Activated CD4-positive, alpha-beta memory T cell treated with anti-CD3 and anti-CD28 coated beads for 36 hours (primary cell): ENCODE measurements at regions not wholly inside any gene's neighbourhood (a gene's known extent, or its start where the extent isn't known, plus 50 kb on each side); places are given as distances from the start of the nearest gene placed in this dataset.

ENCODE experiments used
- CTCF ChIA-PET: fragments of 350-600 bp; sonication (Branson Sonifier 250); formaldehyde crosslinking; loops from one replicate; lab custom pipeline; 2021; ENCODE audit warnings: antibody characterized with exemption, inconsistent platforms; lab: Charles Lee
- POLR2A ChIA-PET: fragments of 350-600 bp; sonication (Branson Sonifier 250); formaldehyde crosslinking; loops from one replicate; lab custom pipeline; 2021; ENCODE audit warnings: antibody characterized with exemption; lab: Charles Lee
- DNase-seq: peaks from one replicate; pipeline ENCODE4 v3.0.0-alpha.2; 2020
- H3K27ac Mint-ChIP-seq: one replicate; pipeline ENCODE4 v1.8.0; 2021; ENCODE audit warnings: mixed read lengths
- H3K27me3 Mint-ChIP-seq: one replicate; pipeline ENCODE4 v1.8.0; 2021; ENCODE audit warnings: mixed read lengths
- H3K36me3 Mint-ChIP-seq: one replicate; pipeline ENCODE4 v1.8.0; 2021; ENCODE audit warnings: mixed read lengths
- H3K4me1 Mint-ChIP-seq: one replicate; pipeline ENCODE4 v1.8.0; 2021; ENCODE audit warnings: low read depth, mixed read lengths
- H3K4me3 Mint-ChIP-seq: one replicate; pipeline ENCODE4 v1.8.0; 2021; ENCODE audit warnings: mild to moderate bottlenecking, mixed read lengths
- H3K9me3 Mint-ChIP-seq: one replicate; pipeline ENCODE4 v1.8.0; 2021; ENCODE audit warnings: mixed read lengths
- intact Hi-C: fragments of 100-400 bp; cut with micrococcal nuclease; formaldehyde crosslinking; loops from one replicate; pipeline ENCODE4 v1.15.1; 2023

- ChIA-PET CTCF (interaction anchor here (3.5 kb wide), 1 partner anchor 108 kb away, joined by 14 read pairs; the partner anchor contains the start of gene CCDC71L), POLR2A (interaction anchor here (0.6 to 1.7 kb wide), 2 partner anchors 9 to 50 kb away, joined by 3 to 5 read pairs; no protein-coding TSS in a partner anchor)
- DNase-seq: no peak
- no peaks in the 10 kb centered on the region for H3K9me3 Mint-ChIP-seq
- intact Hi-C loops: loop anchor here (1.0 to 5.0 kb wide), 3 partner anchors 32 to 346 kb away; no protein-coding TSS in a partner anchor
- H3K4me1 Mint-ChIP-seq: peaks cover 54% of the 10 kb centered on the region
- H3K27ac Mint-ChIP-seq: peak overlapping the region; percentile 65
- H3K27me3 Mint-ChIP-seq: no peaks in the 10 kb centered on the region
- peak overlapping the region; percentile 42 for H3K4me3 Mint-ChIP-seq
- H3K36me3 Mint-ChIP-seq: peaks cover 2% of the 10 kb centered on the region
Measured at GRCh38 chr7:106768324-106768751, 96.7 kb upstream of the PIK3CG start.

- no peak for DNase-seq
- Mint-ChIP-seq H3K4me1 (peaks cover 64% of the 10 kb centered on the region), H3K27ac (no peak overlapping the region), H3K27me3 (no peaks in the 10 kb centered on the region), H3K4me3 (no peak overlapping the region), H3K9me3 (peaks cover 7% of the 10 kb centered on the region), H3K36me3 (peaks cover 2% of the 10 kb centered on the region)
- intact Hi-C loops: loop anchor here (5.0 to 10.0 kb wide), 2 partner anchors 205 to 363 kb away; no protein-coding TSS in a partner anchor
- ChIA-PET POLR2A (no interaction called here), CTCF (interaction anchor here (0.9 to 1.0 kb wide), 2 partner anchors 30 to 110 kb away, joined by 3 to 4 read pairs; no protein-coding TSS in a partner anchor)
Measured at GRCh38 chr7:106770191-106770590, 94.9 kb upstream of the PIK3CG start.

DNA sequence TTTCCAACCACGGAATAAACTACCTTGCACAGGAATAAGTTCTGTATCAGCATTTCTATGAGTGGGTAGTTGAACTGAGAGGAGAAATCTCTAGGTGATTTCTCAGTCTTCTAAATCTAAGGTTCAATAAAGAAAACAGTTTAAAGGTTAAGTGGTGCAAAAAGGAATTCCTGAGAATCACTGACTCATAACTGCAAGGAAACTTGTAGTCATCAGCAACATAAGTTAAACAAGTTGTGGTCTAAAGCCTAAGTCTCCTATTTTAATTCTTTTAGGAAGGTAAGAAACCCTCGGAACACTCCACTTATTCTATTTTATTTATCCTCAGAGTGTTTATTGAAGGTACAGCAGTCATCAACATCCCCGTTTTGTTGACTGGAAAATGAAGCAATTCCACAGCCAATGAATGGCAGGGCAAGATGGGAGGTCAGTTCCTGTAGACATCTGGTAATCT, 92.4 kb upstream of the PIK3CG start:
- peaks cover 11% of the 10 kb centered on the region for H3K9me3 Mint-ChIP-seq
- intact Hi-C loops: loop anchor here (1.0 to 10.0 kb wide), 9 partner anchors 28 to 426 kb away; partner anchors contain the start of gene CCDC71L
- ChIA-PET CTCF (interaction anchor here (1.6 kb wide), 1 partner anchor 112 kb away, joined by 3 read pairs; the partner anchor contains the start of gene CCDC71L), POLR2A (no interaction called here)
- peaks cover 2% of the 10 kb centered on the region for H3K36me3 Mint-ChIP-seq
- H3K4me3 Mint-ChIP-seq: peak overlapping the region; percentile 21
- no peaks in the 10 kb centered on the region for H3K27me3 Mint-ChIP-seq
- no peak for DNase-seq
- peaks cover 56% of the 10 kb centered on the region for H3K4me1 Mint-ChIP-seq
- peak overlapping the region; percentile 94 for H3K27ac Mint-ChIP-seq

GRCh38 chr7:106773228-106773627, 91.9 kb upstream of the PIK3CG start:
- intact Hi-C loops: loop anchor here (2.0 to 10.0 kb wide), 7 partner anchors 28 to 426 kb away; partner anchors contain the start of gene CCDC71L
- peak overlapping the region; percentile 82 for H3K27ac Mint-ChIP-seq
- no peaks in the 10 kb centered on the region for H3K27me3 Mint-ChIP-seq
- H3K4me1 Mint-ChIP-seq: peaks cover 50% of the 10 kb centered on the region
- no peak overlapping the region for H3K4me3 Mint-ChIP-seq
- peaks cover 11% of the 10 kb centered on the region for H3K9me3 Mint-ChIP-seq
- DNase-seq: no peak
- POLR2A ChIA-PET: interaction anchor here (0.7 kb wide), 1 partner anchor 488 kb away, joined by 3 read pairs; the partner anchor contains the start of gene NAMPT
- CTCF ChIA-PET: interaction anchor here (1.4 to 1.6 kb wide), 2 partner anchors 113 to 114 kb away, joined by 3 to 4 read pairs; partner anchors contain the start of gene CCDC71L
- H3K36me3 Mint-ChIP-seq: peaks cover 2% of the 10 kb centered on the region

DNA sequence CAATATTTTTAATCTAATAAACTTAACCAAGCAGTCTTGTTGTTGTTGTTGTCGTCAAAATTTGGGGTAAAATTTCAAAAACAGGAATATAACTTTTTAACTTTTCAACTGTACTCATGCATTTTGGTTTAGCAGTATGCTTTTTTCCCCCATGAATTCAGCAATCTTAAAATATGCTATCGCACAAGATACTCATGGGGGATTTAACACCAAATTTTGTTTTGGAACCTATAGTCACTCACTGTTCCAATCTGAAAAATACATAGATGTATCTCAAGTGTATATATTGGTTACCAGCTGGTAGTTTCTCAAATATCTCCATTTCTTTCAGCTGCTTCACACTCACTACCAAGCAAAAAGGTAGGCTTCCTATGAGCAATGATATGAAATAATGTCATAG, 91.4 kb upstream of the PIK3CG start:
- CTCF ChIA-PET: interaction anchor here (1.4 to 1.6 kb wide), 2 partner anchors 113 to 114 kb away, joined by 3 to 4 read pairs; partner anchors contain the start of gene CCDC71L
- intact Hi-C loops: loop anchor here (2.0 to 10.0 kb wide), 7 partner anchors 29 to 427 kb away; partner anchors contain the start of gene CCDC71L
- Mint-ChIP-seq H3K4me3 (no peak overlapping the region), H3K27ac (peak overlapping the region; percentile 82), H3K4me1 (peaks cover 45% of the 10 kb centered on the region), H3K9me3 (peaks cover 11% of the 10 kb centered on the region), H3K36me3 (peaks cover 2% of the 10 kb centered on the region), H3K27me3 (no peaks in the 10 kb centered on the region)
- POLR2A ChIA-PET: interaction anchor here (0.7 kb wide), 1 partner anchor 489 kb away, joined by 3 read pairs; the partner anchor contains the start of gene NAMPT
- DNase-seq: no peak

- Mint-ChIP-seq H3K9me3 (peaks cover 11% of the 10 kb centered on the region), H3K4me1 (peaks cover 40% of the 10 kb centered on the region), H3K4me3 (no peak overlapping the region), H3K36me3 (peaks cover 2% of the 10 kb centered on the region), H3K27me3 (no peaks in the 10 kb centered on the region), H3K27ac (peak overlapping the region; percentile 59)
- intact Hi-C loops: loop anchor here (5.0 to 10.0 kb wide), 2 partner anchors 209 to 367 kb away; no protein-coding TSS in a partner anchor
- ChIA-PET CTCF (interaction anchor here (1.4 to 1.6 kb wide), 2 partner anchors 114 to 115 kb away, joined by 3 to 4 read pairs; partner anchors contain the start of gene CCDC71L), POLR2A (no interaction called here)
- DNase-seq: no peak
Measured at GRCh38 chr7:106774213-106774767, 90.8 kb upstream of the PIK3CG start.

DNA sequence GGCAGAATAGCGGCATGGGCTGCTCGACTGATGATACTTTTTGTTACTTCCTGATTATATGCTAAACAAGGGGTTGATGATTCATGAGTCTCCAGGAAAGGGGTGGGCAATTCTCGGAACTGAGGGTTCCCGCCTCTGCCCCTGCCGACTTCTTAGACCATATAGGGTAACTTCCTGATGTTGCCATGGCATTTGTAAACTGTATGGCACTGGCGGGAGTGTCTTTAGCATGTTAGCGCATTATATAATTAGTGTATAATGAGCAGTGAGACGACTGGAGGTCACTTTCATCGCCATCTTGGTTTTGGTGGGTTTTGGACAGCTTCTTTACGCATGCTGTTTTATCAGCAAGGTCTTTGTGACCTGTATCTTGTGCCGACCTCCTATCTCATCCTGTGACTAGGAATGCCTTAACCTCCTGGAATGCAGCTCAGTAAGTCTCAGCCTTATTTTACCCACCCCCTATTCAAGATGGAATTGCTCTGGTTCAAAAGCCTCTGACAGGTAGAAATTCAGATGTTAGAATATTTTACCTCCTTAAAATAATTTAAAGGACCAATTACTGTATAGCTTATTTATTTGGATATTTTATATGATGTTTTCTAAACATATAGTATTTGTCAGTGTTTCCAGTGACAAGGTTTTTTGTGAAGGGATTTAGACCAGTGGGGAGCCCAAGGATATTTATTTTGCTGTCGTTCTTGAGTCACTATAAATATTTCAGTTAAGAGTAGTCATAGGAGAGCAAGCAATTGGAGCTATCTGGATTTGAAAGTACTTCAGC, 90.1 kb upstream of the PIK3CG start:
- Mint-ChIP-seq H3K36me3 (peaks cover 1% of the 10 kb centered on the region), H3K4me3 (no peak overlapping the region), H3K27me3 (no peaks in the 10 kb centered on the region), H3K4me1 (peaks cover 37% of the 10 kb centered on the region), H3K27ac (peak overlapping the region; percentile 59), H3K9me3 (peaks cover 11% of the 10 kb centered on the region)
- intact Hi-C loops: loop anchor here (1.0 to 10.0 kb wide), 3 partner anchors 8 to 368 kb away; no protein-coding TSS in a partner anchor
- DNase-seq: peak; percentile 71
- POLR2A ChIA-PET: interaction anchor here (0.8 to 1.3 kb wide), 3 partner anchors 13 to 394 kb away, joined by 3 read pairs; partner anchors contain the start of gene HBP1
- CTCF ChIA-PET: interaction anchor here (0.8 to 1.0 kb wide), 3 partner anchors 18 to 232 kb away, joined by 3 to 5 read pairs (median 3); no protein-coding TSS in a partner anchor

DNA sequence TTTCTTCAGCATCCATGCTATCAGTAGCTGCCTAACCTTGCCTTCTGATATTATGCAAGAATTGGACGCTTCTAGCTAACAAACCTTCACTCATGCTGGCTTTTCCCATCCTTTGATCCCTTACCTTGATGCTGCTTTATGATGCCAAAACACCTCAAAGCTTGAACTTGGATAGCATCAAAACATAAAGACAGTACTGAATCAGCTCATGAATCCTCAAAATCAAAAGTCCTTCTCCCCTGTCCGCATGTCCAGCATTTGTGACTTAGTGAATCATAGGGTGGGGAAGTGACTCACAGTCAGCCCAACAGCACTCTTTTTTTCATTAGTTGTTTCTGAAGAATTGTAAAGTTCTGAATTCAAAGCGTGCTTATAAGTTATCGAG, 89.5 kb upstream of the PIK3CG start:
- Mint-ChIP-seq H3K36me3 (no peaks in the 10 kb centered on the region), H3K27me3 (no peaks in the 10 kb centered on the region), H3K9me3 (peaks cover 11% of the 10 kb centered on the region), H3K4me3 (no peak overlapping the region), H3K27ac (peak overlapping the region; percentile 47), H3K4me1 (peaks cover 31% of the 10 kb centered on the region)
- no peak for DNase-seq
- intact Hi-C loops: loop anchor here (1.0 to 10.0 kb wide), 2 partner anchors 8 to 211 kb away; no protein-coding TSS in a partner anchor
- ChIA-PET CTCF (interaction anchor here (0.8 to 1.0 kb wide), 3 partner anchors 17 to 232 kb away, joined by 3 to 5 read pairs (median 3); no protein-coding TSS in a partner anchor), POLR2A (interaction anchor here (0.8 to 1.3 kb wide), 3 partner anchors 12 to 394 kb away, joined by 3 read pairs; partner anchors contain the start of gene HBP1)

GRCh38 chr7:106775975-106776607, 89.0 kb upstream of the PIK3CG start:
- Mint-ChIP-seq H3K9me3 (peaks cover 11% of the 10 kb centered on the region), H3K27me3 (no peaks in the 10 kb centered on the region), H3K4me3 (no peak overlapping the region), H3K27ac (peak overlapping the region; percentile 47), H3K36me3 (no peaks in the 10 kb centered on the region), H3K4me1 (peaks cover 29% of the 10 kb centered on the region)
- no peak for DNase-seq
- ChIA-PET POLR2A (interaction anchor here (1.3 kb wide), 1 partner anchor 12 kb away, joined by 3 read pairs; no protein-coding TSS in a partner anchor), CTCF (interaction anchor here (0.6 to 0.8 kb wide), 2 partner anchors 16 to 67 kb away, joined by 3 to 4 read pairs; no protein-coding TSS in a partner anchor)
- intact Hi-C loops: loop anchor here (1.0 to 10.0 kb wide), 2 partner anchors 9 to 211 kb away; no protein-coding TSS in a partner anchor

- Mint-ChIP-seq H3K4me3 (no peak overlapping the region), H3K36me3 (no peaks in the 10 kb centered on the region), H3K27me3 (no peaks in the 10 kb centered on the region), H3K4me1 (peaks cover 29% of the 10 kb centered on the region), H3K9me3 (peaks cover 11% of the 10 kb centered on the region), H3K27ac (no peak overlapping the region)
- ChIA-PET POLR2A (no interaction called here), CTCF (interaction anchor here (0.6 kb wide), 1 partner anchor 67 kb away, joined by 4 read pairs; no protein-coding TSS in a partner anchor)
- intact Hi-C loops: loop anchor here (10.0 kb wide), 1 partner anchor 212 kb away; no protein-coding TSS in a partner anchor
- DNase-seq: no peak
Measured at GRCh38 chr7:106776618-106777347, 88.3 kb upstream of the PIK3CG start.
